MM.1S (cell line): ENCODE measurements at regions not wholly inside any gene's neighbourhood (a gene's known extent, or its start where the extent isn't known, plus 50 kb on each side); places are given as distances from the start of the nearest gene placed in this dataset.

ENCODE experiments used
- DNase-seq: peaks from one replicate; pipeline ENCODE4 v3.0.0-alpha.2; 2015
- H2AFZ ChIP-seq: fragments of 300-600 bp; sonication (generic); 2 replicates; pipeline ENCODE4 v1.6.0; 2016; ENCODE audit warnings: antibody characterized with exemption, low read length
- H3F3A ChIP-seq: fragments of 300-600 bp; sonication (generic); 2 replicates; pipeline ENCODE4 v1.6.1; 2016; ENCODE audit warnings: mild to moderate bottlenecking, antibody characterized with exemption, low read length, moderate library complexity, mixed read lengths; ENCODE audit not compliant: insufficient read depth
- H3K27ac ChIP-seq: fragments of 300-600 bp; sonication (generic); 2 replicates; pipeline ENCODE4 v1.5.1; 2016; ENCODE audit warnings: mild to moderate bottlenecking, low read length
- H3K27me3 ChIP-seq: fragments of 300-600 bp; sonication (generic); replicated peaks from 2 replicates; pipeline ENCODE4 v1.6.0; 2016; ENCODE audit warnings: low read length; ENCODE audit not compliant: insufficient read depth
- H3K36me3 ChIP-seq: fragments of 300-600 bp; sonication (generic); replicated peaks from 2 replicates; pipeline ENCODE4 v1.6.1; 2016; ENCODE audit warnings: mild to moderate bottlenecking, low read length, mixed read lengths; ENCODE audit not compliant: insufficient read depth
- H3K4me1 ChIP-seq: fragments of 300-600 bp; sonication (generic); 2 replicates; pipeline ENCODE4 v1.6.1; 2016; ENCODE audit warnings: low read length, mixed read lengths
- H3K4me2 ChIP-seq: fragments of 300-600 bp; sonication (generic); 2 replicates; pipeline ENCODE4 v1.6.0; 2016; ENCODE audit warnings: low read depth, low read length
- H3K4me3 ChIP-seq: fragments of 300-600 bp; sonication (generic); 2 replicates; pipeline ENCODE4 v1.5.1; 2016; ENCODE audit warnings: low read length, mixed read lengths
- H3K79me2 ChIP-seq: fragments of 300-600 bp; sonication (generic); 2 replicates; pipeline ENCODE4 v1.6.1; 2016; ENCODE audit warnings: mixed run types, low read length, mixed read lengths
- H3K9ac ChIP-seq: fragments of 300-600 bp; sonication (generic); 2 replicates; pipeline ENCODE4 v1.6.1; 2016; ENCODE audit warnings: low read length, mixed read lengths
- H3K9me2 ChIP-seq: fragments of 300-600 bp; sonication (generic); replicated peaks from 2 replicates; pipeline ENCODE4 v1.6.1; 2016; ENCODE audit warnings: mild to moderate bottlenecking, low read length, mixed read lengths; ENCODE audit not compliant: insufficient read depth
- H3K9me3 ChIP-seq: fragments of 300-600 bp; sonication (generic); replicated peaks from 2 replicates; pipeline ENCODE4 v1.6.1; 2016; ENCODE audit warnings: mild to moderate bottlenecking, low read length, mixed read lengths; ENCODE audit not compliant: insufficient read depth
- H4K20me1 ChIP-seq: fragments of 300-600 bp; sonication (generic); 2 replicates; pipeline ENCODE4 v1.6.1; 2016; ENCODE audit warnings: mild to moderate bottlenecking, low read length, moderate library complexity, mixed read lengths; ENCODE audit not compliant: insufficient read depth
- EZH2 ChIP-seq: fragments of 300-600 bp; sonication (generic); optimal IDR thresholded peaks from 2 replicates; pipeline ENCODE3; 2017; ENCODE audit warnings: low read depth, mild to moderate bottlenecking, antibody characterized with exemption, low read length, mixed read lengths
- EZH2phosphoT487 ChIP-seq: fragments of 300-600 bp; sonication (generic); IDR thresholded peaks from 2 replicates; pipeline ENCODE4 v1.6.1; 2018; ENCODE audit warnings: antibody characterized with exemption, low read length
- TF ChIP-seq, protein P1 (sequence below): fragments of 300-600 bp; sonication (generic); IDR thresholded peaks from 2 replicates; pipeline ENCODE4 v1.5.1; 2016; ENCODE audit warnings: antibody characterized with exemption, low read length, mixed read lengths

DNA sequence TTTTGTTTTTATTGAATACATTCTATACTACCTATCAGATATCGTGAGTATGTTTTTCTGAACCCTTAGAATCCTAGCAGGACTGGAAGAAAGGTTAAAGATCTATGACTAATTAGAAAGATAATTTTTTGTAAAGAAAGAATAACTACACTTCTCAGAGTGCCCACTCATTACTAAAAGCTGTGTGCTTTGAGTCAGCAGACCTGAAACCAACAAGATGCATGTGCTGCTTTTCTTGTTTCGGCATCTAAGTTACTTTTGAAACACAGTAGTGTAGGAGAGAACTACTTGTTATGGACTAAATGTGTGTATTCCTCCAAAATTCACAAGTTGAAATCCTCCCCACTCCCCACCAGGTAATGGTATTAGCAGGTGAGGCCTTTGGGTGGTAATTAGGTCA is 127.8 kb upstream of the ESRRG start:
- no peaks in the 10 kb centered on the region for H3K79me2 ChIP-seq
- no peaks in the 10 kb centered on the region for H3K4me1 ChIP-seq
- H2AFZ ChIP-seq: no peak overlapping the region
- H3K27me3 ChIP-seq: no peaks in the 10 kb centered on the region
- no peak overlapping the region for H3K4me3 ChIP-seq
- no peak overlapping the region for H3K9ac ChIP-seq
- TF ChIP-seq EZH2 (no peak), EZH2phosphoT487 (no peak)
- TF ChIP-seq, protein P1, sequence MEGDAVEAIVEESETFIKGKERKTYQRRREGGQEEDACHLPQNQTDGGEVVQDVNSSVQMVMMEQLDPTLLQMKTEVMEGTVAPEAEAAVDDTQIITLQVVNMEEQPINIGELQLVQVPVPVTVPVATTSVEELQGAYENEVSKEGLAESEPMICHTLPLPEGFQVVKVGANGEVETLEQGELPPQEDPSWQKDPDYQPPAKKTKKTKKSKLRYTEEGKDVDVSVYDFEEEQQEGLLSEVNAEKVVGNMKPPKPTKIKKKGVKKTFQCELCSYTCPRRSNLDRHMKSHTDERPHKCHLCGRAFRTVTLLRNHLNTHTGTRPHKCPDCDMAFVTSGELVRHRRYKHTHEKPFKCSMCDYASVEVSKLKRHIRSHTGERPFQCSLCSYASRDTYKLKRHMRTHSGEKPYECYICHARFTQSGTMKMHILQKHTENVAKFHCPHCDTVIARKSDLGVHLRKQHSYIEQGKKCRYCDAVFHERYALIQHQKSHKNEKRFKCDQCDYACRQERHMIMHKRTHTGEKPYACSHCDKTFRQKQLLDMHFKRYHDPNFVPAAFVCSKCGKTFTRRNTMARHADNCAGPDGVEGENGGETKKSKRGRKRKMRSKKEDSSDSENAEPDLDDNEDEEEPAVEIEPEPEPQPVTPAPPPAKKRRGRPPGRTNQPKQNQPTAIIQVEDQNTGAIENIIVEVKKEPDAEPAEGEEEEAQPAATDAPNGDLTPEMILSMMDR: no peak
- H4K20me1 ChIP-seq: no peaks in the 10 kb centered on the region
- H3K27ac ChIP-seq: no peak overlapping the region
- no peaks in the 10 kb centered on the region for H3F3A ChIP-seq
- H3K36me3 ChIP-seq: no peaks in the 10 kb centered on the region
- H3K9me2 ChIP-seq: no peaks in the 10 kb centered on the region
- H3K9me3 ChIP-seq: no peaks in the 10 kb centered on the region
- DNase-seq: no peak
- no peak overlapping the region for H3K4me2 ChIP-seq

DNA sequence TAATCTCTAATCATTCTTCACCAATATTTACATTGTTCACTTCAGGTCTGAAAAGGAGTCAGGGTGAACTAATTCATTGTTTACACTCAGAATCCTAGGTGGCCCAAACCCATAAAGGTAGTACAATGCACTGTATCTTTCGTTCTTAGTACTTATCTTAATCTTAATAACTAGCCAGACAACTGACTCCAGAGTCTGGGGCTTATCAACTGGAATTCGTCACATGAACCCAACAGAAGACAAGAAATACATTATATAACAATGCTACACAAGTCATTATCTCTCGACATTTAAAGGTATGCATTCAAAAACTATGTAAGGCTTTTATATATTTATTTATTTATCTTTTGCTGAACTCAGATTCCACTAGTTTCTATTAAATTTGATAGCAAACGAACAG is 125.9 kb upstream of the ESRRG start:
- H3K27ac ChIP-seq: no peak overlapping the region
- no peaks in the 10 kb centered on the region for H4K20me1 ChIP-seq
- no peaks in the 10 kb centered on the region for H3F3A ChIP-seq
- H2AFZ ChIP-seq: no peak overlapping the region
- no peaks in the 10 kb centered on the region for H3K9me3 ChIP-seq
- H3K4me2 ChIP-seq: no peak overlapping the region
- H3K4me1 ChIP-seq: no peaks in the 10 kb centered on the region
- H3K4me3 ChIP-seq: no peak overlapping the region
- no peaks in the 10 kb centered on the region for H3K9me2 ChIP-seq
- TF ChIP-seq EZH2phosphoT487: no peak
- TF ChIP-seq, protein P1: no peak
- TF ChIP-seq EZH2: no peak
- H3K9ac ChIP-seq: no peak overlapping the region
- no peaks in the 10 kb centered on the region for H3K79me2 ChIP-seq
- no peaks in the 10 kb centered on the region for H3K36me3 ChIP-seq
- no peaks in the 10 kb centered on the region for H3K27me3 ChIP-seq
- DNase-seq: no peak

DNA sequence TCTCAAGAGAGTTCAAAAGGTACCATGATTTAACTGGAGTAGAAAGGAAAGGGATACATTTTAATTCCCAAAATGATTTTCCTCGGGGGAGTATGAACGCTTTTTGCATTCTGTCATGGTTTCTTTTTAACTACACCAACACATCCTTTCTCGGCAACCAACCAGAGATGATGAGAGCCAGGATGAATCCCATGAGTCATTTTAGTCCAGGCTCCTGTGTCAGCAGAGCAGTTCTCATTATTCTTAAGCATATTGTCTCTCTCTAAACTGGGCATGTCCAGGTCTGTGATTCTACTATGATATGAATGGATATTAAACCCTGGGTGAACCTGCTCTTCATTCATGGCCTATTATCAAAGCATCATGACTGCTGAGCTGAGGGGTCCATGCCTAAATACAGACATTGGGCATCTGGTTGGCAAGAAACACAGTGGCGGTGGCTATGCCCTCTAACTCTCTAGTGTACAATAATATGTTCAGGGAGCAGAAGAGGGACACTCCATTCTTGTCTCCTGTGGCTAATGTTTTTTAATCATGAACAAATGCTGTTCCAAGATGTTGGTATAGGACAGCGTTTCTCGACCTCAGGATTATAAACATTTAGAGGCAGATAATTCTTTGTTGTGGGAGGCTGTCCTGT is 124.3 kb upstream of the ESRRG start:
- Histone ChIP-seq H3K36me3 (no peaks in the 10 kb centered on the region), H3K79me2 (no peaks in the 10 kb centered on the region), H3K27ac (no peak overlapping the region), H3K27me3 (no peaks in the 10 kb centered on the region), H3K4me1 (no peaks in the 10 kb centered on the region), H3K4me3 (no peak overlapping the region), H2AFZ (no peak overlapping the region), H4K20me1 (no peaks in the 10 kb centered on the region), H3F3A (no peaks in the 10 kb centered on the region), H3K4me2 (no peak overlapping the region), H3K9ac (no peak overlapping the region), H3K9me3 (no peaks in the 10 kb centered on the region), H3K9me2 (no peaks in the 10 kb centered on the region)
- DNase-seq: no peak
- TF ChIP-seq EZH2 (no peak), EZH2phosphoT487 (no peak)
- TF ChIP-seq, protein P1: no peak
